ENCODE measurements at regions not wholly inside any gene's neighbourhood (a gene's known extent, or its start where the extent isn't known, plus 50 kb on each side); places are given as distances from the start of the nearest gene placed in this dataset.

GRCh38 chr16:86777381-86777946 is 199.1 kb downstream of the FOXL1 start:
- TF ChIP-seq GATA2 (IDR thresholded peaks at IDR 0.05; ENCODE audit: low read depth, low read length): no peak
- TF ChIP-seq GATA3 (IDR thresholded peaks at IDR 0.05; ENCODE audit: low read depth, low read length): no peak
